ENCODE measurements at regions not wholly inside any gene's neighbourhood (a gene's known extent, or its start where the extent isn't known, plus 50 kb on each side); places are given as distances from the start of the nearest gene placed in this dataset.
"Not testable (repeated sequence)": the region's sequence is repeated elsewhere in the genome, so short reads cannot be mapped to it uniquely, and the experiment has no call there.

DNA sequence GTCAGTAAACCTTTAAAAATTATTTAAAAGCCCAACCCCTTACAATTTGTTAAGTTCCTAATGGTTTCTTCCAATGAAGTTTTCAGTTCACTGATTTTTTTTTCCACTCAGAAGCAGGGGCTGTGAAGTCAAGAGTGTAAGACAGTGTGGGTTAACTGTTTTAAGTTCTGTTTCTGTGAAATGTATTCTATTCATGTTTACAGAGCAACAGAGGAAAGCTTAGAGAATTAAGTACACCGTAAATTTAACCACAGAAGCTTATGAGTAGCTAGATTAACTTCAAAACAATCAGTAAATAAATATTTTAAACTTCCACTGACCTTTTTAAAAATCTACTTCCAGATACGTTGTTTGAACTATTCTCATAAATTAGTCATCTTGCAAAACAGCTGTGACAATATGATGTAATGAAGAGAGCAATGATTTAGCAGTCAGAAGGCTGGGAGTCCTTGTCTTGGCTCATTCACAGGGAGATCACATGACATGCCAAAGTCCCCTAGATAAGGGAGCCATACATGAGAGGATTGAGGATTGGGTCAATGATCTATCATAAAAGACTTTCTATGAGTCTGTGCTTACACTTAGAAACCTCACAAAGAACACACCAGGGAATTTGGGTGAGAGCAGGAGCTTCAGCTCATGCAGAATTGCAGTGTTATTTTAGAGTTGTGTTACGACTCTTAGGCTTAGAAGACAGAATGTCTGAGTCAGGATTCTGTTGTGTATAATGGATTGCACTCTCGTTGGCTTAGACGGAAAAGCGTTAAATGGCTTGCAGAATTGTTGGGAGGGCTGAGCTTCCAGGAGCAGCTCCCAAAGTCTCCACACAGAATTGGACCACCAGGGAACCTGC, 85.8 kb downstream of the CDRT15L2 start:
- H3K4me3 ChIP-seq (ENCODE audit: low read depth, low read length); H3K9me3 ChIP-seq (ENCODE audit: control insufficient read depth, insufficient read depth, low read depth, low read length); CTCF ChIA-PET; H3K36me3 ChIP-seq (ENCODE audit: control insufficient read depth in 2 of 2, insufficient read depth in 1 of 2, low read length in 2 of 2); H3K27ac ChIP-seq (ENCODE audit: extremely low read depth, low read depth, low read length); H3K4me1 ChIP-seq (ENCODE audit: control insufficient read depth, insufficient read depth, low read length); POLR2A ChIA-PET: not testable (repeated sequence)
- peak; percentile 35; the same call in 1 of the 2 replicates for TF ChIP-seq ZNF629 (tag by site-specific recombination; IDR thresholded peaks at IDR 0.05)
- 0 out of 2 replicates have a peak, but pooled peaks have one; percentile 30 for TF ChIP-seq ZNF184 (tag by site-specific recombination; IDR thresholded peaks at IDR 0.05)
- peak; percentile 49; the same call in 1 of the 2 replicates for TF ChIP-seq MZF1 (tag by site-specific recombination; IDR thresholded peaks at IDR 0.05; ENCODE audit: borderline replicate concordance)
- peak; percentile 50; the same call in 1 of the 2 replicates for TF ChIP-seq ZBTB17 (tag by site-specific recombination; IDR thresholded peaks at IDR 0.05)
- TF ChIP-seq ZNF600 (tag by site-specific recombination; IDR thresholded peaks at IDR 0.05): 0 out of 2 replicates have a peak, but pooled peaks have one; percentile 49

DNA sequence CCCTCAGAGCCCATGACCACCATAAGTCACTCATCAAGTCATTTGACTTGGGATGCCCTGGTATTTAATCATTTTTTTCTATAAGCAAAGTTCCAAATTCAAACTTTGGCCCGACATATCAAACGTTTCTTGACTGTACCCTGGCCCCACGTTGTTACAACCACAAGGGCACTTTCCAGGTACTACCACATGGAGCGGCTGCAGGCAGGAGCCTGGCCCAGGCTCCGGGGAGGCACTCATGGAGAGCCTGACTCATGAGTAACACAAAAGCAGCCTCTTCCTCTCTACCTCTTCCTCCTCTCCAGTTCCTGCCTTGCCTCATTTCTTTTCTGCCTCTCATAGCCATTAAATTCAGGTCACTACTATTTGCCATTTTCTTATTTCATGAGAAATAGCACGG, 87.2 kb downstream of the CDRT15L2 start:
- H3K36me3 ChIP-seq (ENCODE audit: control insufficient read depth in 2 of 2, insufficient read depth in 1 of 2, low read length in 2 of 2); H3K9me3 ChIP-seq (ENCODE audit: control insufficient read depth, insufficient read depth, low read depth, low read length); H3K4me3 ChIP-seq (ENCODE audit: low read depth, low read length); CTCF ChIA-PET; H3K4me1 ChIP-seq (ENCODE audit: control insufficient read depth, insufficient read depth, low read length); POLR2A ChIA-PET; H3K27ac ChIP-seq (ENCODE audit: extremely low read depth, low read depth, low read length): not testable (repeated sequence)

DNA sequence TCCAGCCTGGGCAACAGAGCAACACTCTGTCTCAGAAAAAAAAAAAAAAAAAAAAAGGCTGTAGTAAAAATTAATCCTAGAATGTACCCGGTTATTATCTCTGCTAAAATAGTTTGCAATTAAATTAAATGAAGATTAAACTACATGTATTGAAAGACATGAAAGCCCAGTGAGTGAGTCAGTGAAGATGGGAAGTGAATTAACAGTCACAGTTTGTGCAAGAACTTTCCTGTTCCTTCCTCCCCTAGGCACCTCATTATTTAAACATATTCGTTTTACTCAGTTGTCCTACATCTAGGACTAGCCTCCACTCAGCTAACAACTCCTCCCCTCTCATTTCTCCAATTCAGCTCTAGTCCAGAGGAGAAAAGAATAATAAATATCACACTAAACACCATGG, 88.2 kb downstream of the CDRT15L2 start:
- H3K9me3 ChIP-seq (ENCODE audit: control insufficient read depth, insufficient read depth, low read depth, low read length); CTCF ChIA-PET; H3K4me3 ChIP-seq (ENCODE audit: low read depth, low read length); H3K36me3 ChIP-seq (ENCODE audit: control insufficient read depth in 2 of 2, insufficient read depth in 1 of 2, low read length in 2 of 2); POLR2A ChIA-PET; H3K4me1 ChIP-seq (ENCODE audit: control insufficient read depth, insufficient read depth, low read length); H3K27ac ChIP-seq (ENCODE audit: extremely low read depth, low read depth, low read length): not testable (repeated sequence)

DNA sequence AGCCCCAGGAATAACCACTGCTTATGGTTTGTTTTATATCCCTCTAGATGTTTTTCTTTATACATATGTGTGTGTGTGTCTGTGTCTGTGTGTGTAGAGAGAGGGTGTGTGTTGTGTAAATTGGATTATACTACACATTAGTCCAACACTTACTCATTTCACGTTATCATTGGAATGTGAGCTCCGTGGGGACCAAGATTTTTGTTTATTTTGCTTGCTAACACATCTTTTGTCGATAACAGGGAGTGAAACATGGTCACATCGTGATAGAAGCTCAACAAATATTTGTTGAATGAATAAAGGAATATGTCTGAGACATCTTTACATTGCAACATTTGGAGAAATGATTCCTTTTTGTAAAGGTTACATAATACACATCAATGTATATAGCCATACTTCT, 88.8 kb downstream of the CDRT15L2 start:
- H3K27ac ChIP-seq (ENCODE audit: extremely low read depth, low read depth, low read length); H3K4me3 ChIP-seq (ENCODE audit: low read depth, low read length); H3K36me3 ChIP-seq (ENCODE audit: control insufficient read depth in 2 of 2, insufficient read depth in 1 of 2, low read length in 2 of 2); POLR2A ChIA-PET; CTCF ChIA-PET; H3K9me3 ChIP-seq (ENCODE audit: control insufficient read depth, insufficient read depth, low read depth, low read length); H3K4me1 ChIP-seq (ENCODE audit: control insufficient read depth, insufficient read depth, low read length): not testable (repeated sequence)

DNA sequence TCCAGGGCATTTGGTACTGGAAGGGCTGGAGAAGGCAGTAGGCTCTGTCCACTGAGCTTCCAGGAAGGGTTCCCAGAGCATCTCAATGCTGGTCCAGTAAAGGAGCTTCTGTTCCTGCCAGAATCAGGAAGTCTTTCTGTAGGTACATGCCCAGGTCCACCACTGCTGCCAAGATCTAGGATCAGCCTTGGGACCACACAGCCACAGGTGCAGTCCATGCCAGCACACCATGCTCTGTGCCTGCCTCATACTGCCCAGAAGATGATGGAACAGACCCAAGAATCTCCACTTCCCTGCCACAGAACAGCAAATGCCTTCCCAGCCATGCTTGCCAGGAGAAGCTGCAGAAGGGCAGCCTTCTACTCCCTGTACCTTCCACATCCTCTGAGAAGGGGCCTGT, 89.3 kb downstream of the CDRT15L2 start:
- H3K4me3 ChIP-seq (ENCODE audit: low read depth, low read length); H3K4me1 ChIP-seq (ENCODE audit: control insufficient read depth, insufficient read depth, low read length); H3K36me3 ChIP-seq (ENCODE audit: control insufficient read depth in 2 of 2, insufficient read depth in 1 of 2, low read length in 2 of 2); H3K27ac ChIP-seq (ENCODE audit: extremely low read depth, low read depth, low read length); CTCF ChIA-PET; POLR2A ChIA-PET; H3K9me3 ChIP-seq (ENCODE audit: control insufficient read depth, insufficient read depth, low read depth, low read length): not testable (repeated sequence)

DNA sequence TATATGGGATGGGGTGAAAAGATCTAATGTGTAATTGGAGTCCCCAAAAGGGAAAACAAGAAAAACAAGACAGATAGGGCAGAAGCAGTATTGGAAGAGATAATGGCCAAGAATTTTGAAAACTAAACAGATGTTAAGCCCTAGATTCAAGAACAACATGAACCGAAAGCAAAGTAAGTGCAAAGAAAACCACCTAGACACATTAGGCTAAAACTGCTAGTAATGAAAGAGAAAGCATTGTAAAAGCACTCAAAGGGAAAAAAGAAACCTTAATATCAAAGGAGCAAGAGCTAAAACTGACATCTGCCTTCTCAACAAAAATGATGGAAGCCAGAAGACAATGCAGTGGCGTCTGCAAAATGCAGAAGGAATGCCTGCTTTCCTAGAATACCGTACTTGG, 91.0 kb downstream of the CDRT15L2 start:
- H3K36me3 ChIP-seq (ENCODE audit: control insufficient read depth in 2 of 2, insufficient read depth in 1 of 2, low read length in 2 of 2); CTCF ChIA-PET; POLR2A ChIA-PET; H3K9me3 ChIP-seq (ENCODE audit: control insufficient read depth, insufficient read depth, low read depth, low read length); H3K4me1 ChIP-seq (ENCODE audit: control insufficient read depth, insufficient read depth, low read length); H3K4me3 ChIP-seq (ENCODE audit: low read depth, low read length); H3K27ac ChIP-seq (ENCODE audit: extremely low read depth, low read depth, low read length): not testable (repeated sequence)

DNA sequence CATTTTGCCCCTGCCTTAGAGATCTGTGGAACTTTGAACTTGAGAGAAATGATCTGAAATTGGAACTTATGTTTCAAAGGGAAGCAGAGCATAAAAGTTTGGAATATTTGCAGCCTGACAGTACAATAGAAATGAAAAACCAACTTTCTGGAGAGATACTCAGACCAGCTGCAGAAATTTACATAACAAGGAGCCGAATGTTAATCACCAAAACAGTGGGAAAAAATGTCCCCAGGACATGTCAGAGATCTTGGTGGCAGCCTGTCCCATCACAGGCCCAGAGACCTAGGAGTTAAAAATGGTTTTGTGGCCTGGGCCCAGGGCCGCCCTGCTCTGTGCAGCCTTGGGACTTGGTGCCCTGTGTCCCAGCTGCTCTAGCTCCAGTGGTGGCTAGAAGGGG, 94.8 kb downstream of the CDRT15L2 start:
- H3K36me3 ChIP-seq (ENCODE audit: control insufficient read depth in 2 of 2, insufficient read depth in 1 of 2, low read length in 2 of 2); H3K4me3 ChIP-seq (ENCODE audit: low read depth, low read length); H3K9me3 ChIP-seq (ENCODE audit: control insufficient read depth, insufficient read depth, low read depth, low read length); POLR2A ChIA-PET; CTCF ChIA-PET; H3K27ac ChIP-seq (ENCODE audit: extremely low read depth, low read depth, low read length); H3K4me1 ChIP-seq (ENCODE audit: control insufficient read depth, insufficient read depth, low read length): not testable (repeated sequence)

DNA sequence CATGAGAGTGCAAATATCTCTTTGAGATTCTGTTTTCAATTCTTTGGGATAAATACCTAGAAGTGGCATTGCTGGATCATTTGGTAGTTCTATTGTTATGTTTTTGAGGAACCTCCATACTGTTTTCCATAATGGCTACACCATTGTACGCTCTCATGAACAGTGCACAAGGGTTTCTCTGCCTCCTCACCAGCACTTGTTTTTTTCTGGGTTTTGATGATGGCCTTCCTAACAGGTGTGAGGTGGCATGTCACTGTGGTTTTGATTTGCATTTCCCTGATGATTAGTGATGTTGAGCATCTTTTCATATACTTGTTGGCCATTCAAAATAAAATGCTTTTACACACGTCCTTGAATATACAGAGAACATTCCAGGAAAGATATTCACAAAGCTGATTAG, 96.2 kb downstream of the CDRT15L2 start:
- H3K36me3 ChIP-seq (ENCODE audit: control insufficient read depth in 2 of 2, insufficient read depth in 1 of 2, low read length in 2 of 2); H3K27ac ChIP-seq (ENCODE audit: extremely low read depth, low read depth, low read length); CTCF ChIA-PET; POLR2A ChIA-PET; H3K9me3 ChIP-seq (ENCODE audit: control insufficient read depth, insufficient read depth, low read depth, low read length); H3K4me3 ChIP-seq (ENCODE audit: low read depth, low read length); H3K4me1 ChIP-seq (ENCODE audit: control insufficient read depth, insufficient read depth, low read length): not testable (repeated sequence)

DNA sequence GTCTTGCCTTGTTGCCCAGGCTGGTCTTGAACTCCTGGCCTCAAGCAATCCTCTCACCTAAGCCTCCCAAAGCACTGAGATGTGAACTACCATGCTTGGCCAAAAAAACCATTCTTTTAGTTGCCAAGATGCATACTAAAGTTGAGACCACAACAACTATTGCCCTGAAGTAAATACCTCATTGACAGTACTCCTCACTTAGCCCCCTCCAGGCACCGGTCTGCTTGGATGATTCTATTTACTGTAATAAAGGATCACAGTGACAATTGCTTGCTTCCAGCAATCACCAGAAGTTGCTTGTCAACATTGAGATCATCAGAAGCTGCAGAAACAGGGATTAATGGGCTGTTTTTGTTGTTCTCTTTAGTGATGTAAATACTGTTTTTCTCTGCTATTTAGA, 97.1 kb downstream of the CDRT15L2 start:
- CTCF ChIA-PET; H3K36me3 ChIP-seq (ENCODE audit: control insufficient read depth in 2 of 2, insufficient read depth in 1 of 2, low read length in 2 of 2); H3K9me3 ChIP-seq (ENCODE audit: control insufficient read depth, insufficient read depth, low read depth, low read length); H3K4me3 ChIP-seq (ENCODE audit: low read depth, low read length); H3K4me1 ChIP-seq (ENCODE audit: control insufficient read depth, insufficient read depth, low read length); POLR2A ChIA-PET; H3K27ac ChIP-seq (ENCODE audit: extremely low read depth, low read depth, low read length): not testable (repeated sequence)

DNA sequence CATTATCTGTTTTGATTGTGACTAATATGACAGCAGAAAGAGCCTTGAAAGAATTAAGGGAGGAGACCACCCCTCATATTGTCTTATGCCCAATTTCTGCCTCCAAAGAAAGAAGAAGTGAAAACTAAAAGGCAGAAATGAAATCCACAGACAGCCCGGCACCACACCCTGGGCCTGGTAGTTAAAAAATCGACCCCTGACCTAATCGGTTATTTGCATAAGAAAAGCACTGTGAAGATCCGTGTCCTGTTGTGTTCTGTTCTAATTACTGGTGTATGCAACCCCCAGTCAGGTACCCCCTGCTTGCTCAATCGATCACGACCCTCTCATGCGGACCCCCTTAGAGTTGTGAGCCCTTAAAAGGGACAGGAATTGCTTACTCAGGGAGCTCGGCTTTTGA, 97.9 kb downstream of the CDRT15L2 start:
- H3K36me3 ChIP-seq (ENCODE audit: control insufficient read depth in 2 of 2, insufficient read depth in 1 of 2, low read length in 2 of 2); H3K4me1 ChIP-seq (ENCODE audit: control insufficient read depth, insufficient read depth, low read length); H3K9me3 ChIP-seq (ENCODE audit: control insufficient read depth, insufficient read depth, low read depth, low read length); POLR2A ChIA-PET; H3K27ac ChIP-seq (ENCODE audit: extremely low read depth, low read depth, low read length); CTCF ChIA-PET; H3K4me3 ChIP-seq (ENCODE audit: low read depth, low read length): not testable (repeated sequence)

All from HEK293 (cell line).